IMR-90 (cell line): ENCODE measurements at regions not wholly inside any gene's neighbourhood (a gene's known extent, or its start where the extent isn't known, plus 50 kb on each side); places are given as distances from the start of the nearest gene placed in this dataset.

ENCODE experiments used
- ATAC-seq: fragments of 200-7000 bp; cut with Tn5 transposase; 2 replicates; pipeline ENCODE4 v1.9.1; 2020; ENCODE audit warnings: low read depth, mild to moderate bottlenecking, moderate library complexity
- BruUV-seq: library from RNA; stranded (reverse); fragments of 400-500 nt; replicated peaks from 2 replicates; lab custom pipeline; 2021; lab: Mats Ljungman, UMichigan
- CTCF ChIA-PET: fragments of 300-600 bp; formaldehyde crosslinking; extraction: SDS; loops from one replicate; lab custom pipeline; 2021; ENCODE audit warnings: antibody characterized with exemption; lab: Yijun Ruan, JAX
- POLR2A ChIA-PET: fragments of 300-600 bp; sonication (Branson Sonifier 250); formaldehyde crosslinking; loops from one replicate; lab custom pipeline; 2022; ENCODE audit warnings: antibody characterized with exemption; ENCODE audit not compliant: unreplicated experiment; lab: Charles Lee
- DNase-seq: peaks from one replicate; pipeline ENCODE4 v3.0.0; 2013
- H2AFZ ChIP-seq: replicated peaks from 2 replicates; pipeline ENCODE3; 2013; ENCODE audit warnings: low read length, mild to moderate bottlenecking; ENCODE audit not compliant: poor library complexity
- H2AK5ac ChIP-seq: 2 replicates; pipeline ENCODE4 v1.6.1; 2013; ENCODE audit warnings: low read depth, low read length, inconsistent platforms
- H2AK9ac ChIP-seq: replicated peaks from 2 replicates; pipeline ENCODE3; 2013; ENCODE audit warnings: mild to moderate bottlenecking, low read depth, low read length, moderate library complexity; ENCODE audit not compliant: poor library complexity
- H2BK120ac ChIP-seq: 2 replicates; pipeline ENCODE4 v1.6.1; 2013; ENCODE audit warnings: low read depth, low read length, inconsistent platforms
- H2BK15ac ChIP-seq: 3 replicates; pipeline ENCODE4 v1.6.1; 2013; ENCODE audit warnings: low read depth, low read length, inconsistent platforms
- H2BK20ac ChIP-seq: 2 replicates; pipeline ENCODE4 v1.6.1; 2013; ENCODE audit warnings: low read depth, mild to moderate bottlenecking, inconsistent platforms, low read length, moderate library complexity
- H2BK5ac ChIP-seq: 2 replicates; pipeline ENCODE4 v1.6.1; 2013; ENCODE audit warnings: mild to moderate bottlenecking, low read depth, low read length, inconsistent platforms; ENCODE audit not compliant: poor library complexity, severe bottlenecking
- H3K14ac ChIP-seq: replicated peaks from 2 replicates; pipeline ENCODE4 v1.6.1; 2013; ENCODE audit warnings: low read depth, low read length, inconsistent platforms
- H3K18ac ChIP-seq: 2 replicates; pipeline ENCODE4 v1.6.1; 2013; ENCODE audit warnings: low read depth, low read length, control low read depth
- H3K23ac ChIP-seq: 2 replicates; pipeline ENCODE4 v1.6.1; 2013; ENCODE audit warnings: low read depth, low read length, inconsistent platforms
- H3K27ac ChIP-seq: 2 replicates; pipeline ENCODE4 v1.5.1; 2013; ENCODE audit warnings: mild to moderate bottlenecking, control low read depth, low read length; ENCODE audit not compliant: insufficient read depth
- H3K27me3 ChIP-seq: 2 replicates; pipeline ENCODE4 v1.6.1; 2013; ENCODE audit warnings: low read length; ENCODE audit not compliant: control insufficient read depth, insufficient read depth
- H3K36me3 ChIP-seq: 2 replicates; pipeline ENCODE4 v1.6.1; 2013; ENCODE audit warnings: low read length, mixed read lengths; ENCODE audit not compliant: control insufficient read depth, insufficient read depth
- H3K4ac ChIP-seq: 2 replicates; pipeline ENCODE4 v1.6.1; 2013; ENCODE audit warnings: low read depth, low read length, inconsistent platforms
- H3K4me1 ChIP-seq: 2 replicates; pipeline ENCODE4 v1.6.1; 2013; ENCODE audit warnings: low read length, mixed read lengths; ENCODE audit not compliant: control insufficient read depth, insufficient read depth
- H3K4me2 ChIP-seq: 2 replicates; pipeline ENCODE4 v1.6.1; 2013; ENCODE audit warnings: low read depth, mild to moderate bottlenecking, control low read depth, low read length, moderate library complexity
- H3K4me3 ChIP-seq: 2 replicates; pipeline ENCODE4 v1.5.1; 2013; ENCODE audit warnings: low read depth, mild to moderate bottlenecking, control low read depth, low read length, moderate library complexity; ENCODE audit not compliant: insufficient read depth
- H3K56ac ChIP-seq: 2 replicates; pipeline ENCODE4 v1.6.1; 2013; ENCODE audit warnings: low read length, inconsistent platforms; ENCODE audit not compliant: insufficient read depth; ENCODE audit errors: extremely low read depth
- H3K79me1 ChIP-seq, 2 experiments: 2 replicates each; pipeline ENCODE4 v1.6.1; 2013; ENCODE audit warnings: low read length in 2 of 2, inconsistent platforms in 1 of 2, low read depth in 1 of 2
- H3K9ac ChIP-seq: 2 replicates; pipeline ENCODE4 v1.6.1; 2013; ENCODE audit warnings: low read depth, low read length, control low read depth
- H3K9me1 ChIP-seq: 2 replicates; pipeline ENCODE4 v1.6.1; 2013; ENCODE audit warnings: low read length, inconsistent platforms; ENCODE audit not compliant: insufficient read depth
- H3K9me3 ChIP-seq: 2 replicates; pipeline ENCODE4 v1.6.1; 2013; ENCODE audit warnings: low read length; ENCODE audit not compliant: control insufficient read depth, insufficient read depth
- H4K20me1 ChIP-seq: 2 replicates; pipeline ENCODE4 v1.6.1; 2013; ENCODE audit warnings: low read length, inconsistent platforms; ENCODE audit not compliant: insufficient read depth
- H4K5ac ChIP-seq: 2 replicates; pipeline ENCODE4 v1.6.1; 2013; ENCODE audit warnings: mild to moderate bottlenecking, low read depth, low read length, control low read depth
- H4K8ac ChIP-seq, 2 experiments: 2 replicates each; pipeline ENCODE4 v1.6.1; 2013; ENCODE audit warnings: low read depth in 2 of 2, low read length in 2 of 2, control low read depth in 1 of 2, inconsistent platforms in 1 of 2
- H4K91ac ChIP-seq: 2 replicates; pipeline ENCODE4 v1.6.1; 2013; ENCODE audit warnings: low read depth, low read length, inconsistent platforms; ENCODE audit not compliant: insufficient read depth
- BHLHE40 ChIP-seq: fragments of 150-350 bp; IDR thresholded peaks from 2 replicates; pipeline ENCODE4 v1.6.1; 2016; ENCODE audit warnings: mild to moderate bottlenecking, low read depth, low read length
- CEBPB ChIP-seq: IDR thresholded peaks from 2 replicates; pipeline ENCODE4 v1.6.1; 2012; ENCODE audit warnings: low read depth, low read length, improper control_type of control experiment
- CHD1 ChIP-seq: IDR thresholded peaks from 2 replicates; pipeline ENCODE4 v1.6.1; 2012; ENCODE audit warnings: low read depth, low read length, improper control_type of control experiment
- FOS ChIP-seq: fragments of 150-350 bp; IDR thresholded peaks from 2 replicates; pipeline ENCODE4 v1.6.1; 2016; ENCODE audit warnings: low read depth, low read length
- MAFK ChIP-seq: IDR thresholded peaks from 2 replicates; pipeline ENCODE4 v1.6.1; 2012; ENCODE audit warnings: low read depth, low read length, improper control_type of control experiment
- MAZ ChIP-seq: IDR thresholded peaks from 2 replicates; pipeline ENCODE4 v1.6.1; 2012; ENCODE audit warnings: low read depth, mild to moderate bottlenecking, low read length, improper control_type of control experiment, moderate library complexity, borderline replicate concordance
- MXI1 ChIP-seq: IDR thresholded peaks from 2 replicates; pipeline ENCODE4 v1.6.1; 2012; ENCODE audit warnings: low read depth, mild to moderate bottlenecking, low read length, moderate library complexity, borderline replicate concordance
- NFE2L2 ChIP-seq: fragments of 150-350 bp; IDR thresholded peaks from 2 replicates; pipeline ENCODE4 v1.6.1; 2016; ENCODE audit warnings: low read depth, mild to moderate bottlenecking, low read length
- POLR2A ChIP-seq: IDR thresholded peaks from 2 replicates; pipeline ENCODE4 v1.6.1; 2012; ENCODE audit warnings: mild to moderate bottlenecking, low read depth, low read length
- RAD21 ChIP-seq: IDR thresholded peaks from 2 replicates; pipeline ENCODE4 v1.6.1; 2012; ENCODE audit warnings: low read length, improper control_type of control experiment
- RCOR1 ChIP-seq: IDR thresholded peaks from 2 replicates; pipeline ENCODE4 v1.6.1; 2012; ENCODE audit warnings: mild to moderate bottlenecking, low read length, improper control_type of control experiment; ENCODE audit not compliant: insufficient replicate concordance
- RFX5 ChIP-seq: IDR thresholded peaks from 2 replicates; pipeline ENCODE4 v1.8.0; 2012; ENCODE audit warnings: low read depth, mild to moderate bottlenecking, low read length, moderate library complexity
- SMC3 ChIP-seq: fragments of 150-350 bp; IDR thresholded peaks from 2 replicates; pipeline ENCODE4 v1.6.1; 2016; ENCODE audit warnings: low read depth, mild to moderate bottlenecking, antibody characterized with exemption, low read length, moderate library complexity
- USF2 ChIP-seq: fragments of 150-350 bp; IDR thresholded peaks from 2 replicates; pipeline ENCODE4 v1.6.1; 2017; ENCODE audit warnings: mild to moderate bottlenecking, antibody characterized with exemption, low read length, low read depth
- WGBS, 2 experiments: methylation state at CpG; one replicate each; pipeline versions ENCODE4 v1.1.5 to v1.1.7; 2013; ENCODE audit warnings: missing lambda C conversion rate in 2 of 2; ENCODE audit not compliant: insufficient read length in 1 of 2; ENCODE audit errors: extremely low coverage in 2 of 2; 5-methylcytosine and 5-hydroxymethylcytosine counted together
- dilution Hi-C: fragments of 300-500 bp; cut with HindIII; formaldehyde crosslinking; loops from one replicate; pipeline ENCODE4 v1.14.3; 2018; ENCODE audit warnings: low sequenced_read_pairs; ENCODE audit not compliant: unreplicated experiment
- in situ Hi-C: fragments of 300-500 bp; cut with MboI; formaldehyde crosslinking; loops from 3 replicates; pipeline ENCODE4 v1.14.3; 2019; ENCODE audit warnings: low sequenced_read_pairs, inconsistent platforms, mixed read lengths
- intact Hi-C: fragments of 100-400 bp; cut with micrococcal nuclease; formaldehyde crosslinking; loops from 2 replicates; pipeline ENCODE4 v1.10.0; 2022
- TF ChIP-seq, protein P1 (sequence below): conservative IDR thresholded peaks from 2 replicates; pipeline ENCODE4 v1.5.1; 2012; ENCODE audit warnings: mild to moderate bottlenecking, low read depth, low read length, improper control_type of control experiment
- TF ChIP-seq, protein P2 (sequence below): fragments of 150-350 bp; IDR thresholded peaks from 2 replicates; pipeline ENCODE4 v1.6.1; 2016; ENCODE audit warnings: low read depth, mild to moderate bottlenecking, low read length, moderate library complexity, borderline replicate concordance

DNA sequence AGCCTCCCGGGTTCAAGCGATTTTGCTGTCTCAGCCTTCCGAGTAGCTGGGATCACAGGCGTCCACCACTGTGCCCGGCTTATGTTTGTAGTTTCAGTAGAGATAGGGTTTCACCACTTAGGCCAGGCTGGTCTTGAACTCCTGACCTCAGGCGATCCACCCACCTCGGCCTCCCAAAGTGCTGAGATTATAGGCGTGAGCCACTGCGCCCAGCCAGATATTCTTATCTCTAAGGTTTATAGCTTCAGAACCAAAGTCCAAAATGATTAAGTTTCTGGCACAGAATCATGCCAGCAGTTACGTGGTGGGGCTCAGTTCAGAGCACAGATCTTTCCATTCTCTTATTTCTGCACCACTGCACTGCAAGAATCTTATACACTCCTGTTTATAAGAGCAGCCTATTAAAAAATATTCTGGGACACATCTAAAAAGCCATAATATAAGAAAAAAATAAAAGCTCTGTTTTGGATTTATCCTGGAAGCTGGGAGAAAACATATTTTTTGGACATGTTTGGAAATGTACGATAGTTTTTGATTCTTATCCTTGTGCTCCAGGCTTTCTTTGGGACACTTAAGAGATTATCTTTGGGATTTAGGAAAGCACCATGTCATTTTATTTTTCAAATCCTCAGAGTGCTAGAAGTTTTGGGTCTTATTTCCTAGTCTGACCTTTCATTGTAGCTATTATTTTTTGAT is 129.6 kb downstream of the LMNTD1 start:
- H2AK9ac ChIP-seq, result no peak overlapping the region
- no peak overlapping the region for H2BK120ac ChIP-seq
- H3K4ac ChIP-seq, result no peak overlapping the region
- no TSS peak for BruUV-seq
- intact Hi-C loops, result no loop called here
- H2AK5ac ChIP-seq, result no peak overlapping the region
- H3K9me3 ChIP-seq, result no peaks in the 10 kb centered on the region
- H3K36me3 ChIP-seq, result no peaks in the 10 kb centered on the region
- no peak overlapping the region for H3K4me2 ChIP-seq
- no peak overlapping the region for H3K9ac ChIP-seq
- no peak for ATAC-seq
- H3K23ac ChIP-seq, result no peak overlapping the region
- H4K91ac ChIP-seq, result no peak overlapping the region
- TF ChIP-seq CEBPB, result no peak
- TF ChIP-seq MAFK, result no peak
- TF ChIP-seq NFE2L2, result no peak
- no peak for TF ChIP-seq MXI1
- no peak for TF ChIP-seq MAZ
- TF ChIP-seq, protein P1, sequence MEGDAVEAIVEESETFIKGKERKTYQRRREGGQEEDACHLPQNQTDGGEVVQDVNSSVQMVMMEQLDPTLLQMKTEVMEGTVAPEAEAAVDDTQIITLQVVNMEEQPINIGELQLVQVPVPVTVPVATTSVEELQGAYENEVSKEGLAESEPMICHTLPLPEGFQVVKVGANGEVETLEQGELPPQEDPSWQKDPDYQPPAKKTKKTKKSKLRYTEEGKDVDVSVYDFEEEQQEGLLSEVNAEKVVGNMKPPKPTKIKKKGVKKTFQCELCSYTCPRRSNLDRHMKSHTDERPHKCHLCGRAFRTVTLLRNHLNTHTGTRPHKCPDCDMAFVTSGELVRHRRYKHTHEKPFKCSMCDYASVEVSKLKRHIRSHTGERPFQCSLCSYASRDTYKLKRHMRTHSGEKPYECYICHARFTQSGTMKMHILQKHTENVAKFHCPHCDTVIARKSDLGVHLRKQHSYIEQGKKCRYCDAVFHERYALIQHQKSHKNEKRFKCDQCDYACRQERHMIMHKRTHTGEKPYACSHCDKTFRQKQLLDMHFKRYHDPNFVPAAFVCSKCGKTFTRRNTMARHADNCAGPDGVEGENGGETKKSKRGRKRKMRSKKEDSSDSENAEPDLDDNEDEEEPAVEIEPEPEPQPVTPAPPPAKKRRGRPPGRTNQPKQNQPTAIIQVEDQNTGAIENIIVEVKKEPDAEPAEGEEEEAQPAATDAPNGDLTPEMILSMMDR, result no peak
- no peak for TF ChIP-seq FOS
- TF ChIP-seq SMC3, result no peak
- no peak for TF ChIP-seq CHD1
- no peak for TF ChIP-seq RCOR1
- no peak for TF ChIP-seq RAD21
- no peak for TF ChIP-seq RFX5
- TF ChIP-seq POLR2A, result no peak
- TF ChIP-seq USF2, result no peak
- TF ChIP-seq BHLHE40, result no peak
- TF ChIP-seq, protein P2, sequence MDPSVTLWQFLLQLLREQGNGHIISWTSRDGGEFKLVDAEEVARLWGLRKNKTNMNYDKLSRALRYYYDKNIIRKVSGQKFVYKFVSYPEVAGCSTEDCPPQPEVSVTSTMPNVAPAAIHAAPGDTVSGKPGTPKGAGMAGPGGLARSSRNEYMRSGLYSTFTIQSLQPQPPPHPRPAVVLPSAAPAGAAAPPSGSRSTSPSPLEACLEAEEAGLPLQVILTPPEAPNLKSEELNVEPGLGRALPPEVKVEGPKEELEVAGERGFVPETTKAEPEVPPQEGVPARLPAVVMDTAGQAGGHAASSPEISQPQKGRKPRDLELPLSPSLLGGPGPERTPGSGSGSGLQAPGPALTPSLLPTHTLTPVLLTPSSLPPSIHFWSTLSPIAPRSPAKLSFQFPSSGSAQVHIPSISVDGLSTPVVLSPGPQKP, result no peak
- no peak overlapping the region for H4K5ac ChIP-seq
- H3K4me1 ChIP-seq, result peaks cover 4% of the 10 kb centered on the region; the same call in 1 of the 2 replicates
- no peak overlapping the region for H2BK5ac ChIP-seq
- H2AFZ ChIP-seq, result no peak overlapping the region
- H3K14ac ChIP-seq, result no peak overlapping the region
- no peak overlapping the region for H2BK20ac ChIP-seq
- H2BK15ac ChIP-seq, result no peak overlapping the region
- H3K4me3 ChIP-seq, result no peak overlapping the region
- H4K20me1 ChIP-seq, result no peaks in the 10 kb centered on the region
- WGBS, 2 experiments, result 87% methylated on average over 3 of the region's 11 CpGs; no CpG with 5 or more reads in 1 of the 2 experiments
- H3K9me1 ChIP-seq, result peaks cover 2% of the 10 kb centered on the region; the same call in 1 of the 2 replicates
- dilution Hi-C loops, result no loop called here
- H3K56ac ChIP-seq, result no peak overlapping the region
- H3K27me3 ChIP-seq, result no peaks in the 10 kb centered on the region
- H3K79me1 ChIP-seq, result no peaks in the 10 kb centered on the region
- no peak overlapping the region for H3K18ac ChIP-seq
- ChIA-PET POLR2A (no interaction called here), CTCF (interaction anchor here (0.7 kb wide), 1 partner anchor 88 kb away, joined by 3 read pairs; no protein-coding TSS in a partner anchor)
- H3K27ac ChIP-seq, result no peak overlapping the region
- no peak for DNase-seq
- H4K8ac ChIP-seq, result no peak overlapping the region; a peak in 1 of 4 replicates
- in situ Hi-C loops, result no loop called here
